PC-3 (cell line): ENCODE measurements at regions not wholly inside any gene's neighbourhood (a gene's known extent, or its start where the extent isn't known, plus 50 kb on each side); places are given as distances from the start of the nearest gene placed in this dataset.
"Not testable (repeated sequence)": the region's sequence is repeated elsewhere in the genome, so short reads cannot be mapped to it uniquely, and the experiment has no call there.

Experiments used
- ATAC-seq: fragments of 200-7000 bp; cut with Tn5 transposase; 2 replicates; pipeline ENCODE4 v1.9.1; 2020; ENCODE audit warnings: mild to moderate bottlenecking, moderate library complexity
- BruUV-seq: library from RNA; stranded (reverse); fragments of 400-500 nt; replicated peaks from 2 replicates; lab custom pipeline; 2021; lab: Mats Ljungman, UMichigan
- CTCF ChIA-PET: fragments of 300-600 bp; sonication (Branson Sonifier 250); formaldehyde crosslinking; loops from one replicate; lab custom pipeline; 2022; ENCODE audit warnings: antibody characterized with exemption; lab: Charles Lee
- POLR2A ChIA-PET: fragments of 300-600 bp; sonication (Branson Sonifier 250); formaldehyde crosslinking; loops from one replicate; lab custom pipeline; 2022; ENCODE audit warnings: antibody characterized with exemption; ENCODE audit not compliant: unreplicated experiment; lab: Charles Lee
- DNase-seq: peaks from one replicate; pipeline ENCODE4 v3.0.0-alpha.2; 2015
- H2AFZ ChIP-seq: fragments of 300-600 bp; sonication (generic); 2 replicates; pipeline ENCODE4 v1.6.0; 2016; ENCODE audit warnings: antibody characterized with exemption, low read length
- H3F3A ChIP-seq: fragments of 300-600 bp; sonication (generic); one replicate; pipeline ENCODE4 v1.6.0; 2017; ENCODE audit warnings: antibody characterized with exemption, low read length, control low read depth, mild to moderate bottlenecking; ENCODE audit not compliant: unreplicated experiment
- H3K27ac ChIP-seq: fragments of 300-600 bp; sonication (generic); 2 replicates; pipeline ENCODE4 v1.5.1; 2016; ENCODE audit warnings: mild to moderate bottlenecking, low read length
- H3K27me3 ChIP-seq: fragments of 300-600 bp; sonication (generic); 2 replicates; pipeline ENCODE4 v1.6.1; 2016; ENCODE audit warnings: low read length, mixed read lengths
- H3K36me3 ChIP-seq: fragments of 300-600 bp; sonication (generic); 2 replicates; pipeline ENCODE4 v1.6.1; 2016; ENCODE audit warnings: low read depth, mixed run types, low read length, mixed read lengths
- H3K4me1 ChIP-seq: fragments of 300-600 bp; sonication (generic); 2 replicates; pipeline ENCODE4 v1.5.1; 2016; ENCODE audit warnings: low read length; ENCODE audit not compliant: insufficient read depth
- H3K4me2 ChIP-seq: fragments of 300-600 bp; sonication (generic); 2 replicates; pipeline ENCODE4 v1.6.0; 2016; ENCODE audit warnings: low read length
- H3K4me3 ChIP-seq: fragments of 300-600 bp; sonication (generic); 2 replicates; pipeline ENCODE4 v1.5.1; 2016; ENCODE audit warnings: mild to moderate bottlenecking, low read length, mixed read lengths
- H3K79me2 ChIP-seq: fragments of 300-600 bp; sonication (generic); 2 replicates; pipeline ENCODE4 v1.6.1; 2017; ENCODE audit warnings: low read length, mixed read lengths
- H3K9ac ChIP-seq: fragments of 300-600 bp; sonication (generic); 2 replicates; pipeline ENCODE4 v1.6.0; 2016; ENCODE audit warnings: mild to moderate bottlenecking, low read length
- H3K9me2 ChIP-seq: fragments of 300-600 bp; sonication (generic); replicated peaks from 2 replicates; pipeline ENCODE4 v1.6.1; 2016; ENCODE audit warnings: mixed run types, low read length, mixed read lengths
- H3K9me3 ChIP-seq: fragments of 300-600 bp; sonication (generic); 2 replicates; pipeline ENCODE4 v1.6.1; 2016; ENCODE audit warnings: low read length, mixed read lengths
- H4K20me1 ChIP-seq: fragments of 300-600 bp; sonication (generic); 2 replicates; pipeline ENCODE4 v1.6.1; 2016; ENCODE audit warnings: low read length, mixed read lengths
- intact Hi-C: fragments of 100-400 bp; cut with micrococcal nuclease; formaldehyde crosslinking; loops from 2 replicates; pipeline ENCODE4 v1.9.0; 2023

DNA sequence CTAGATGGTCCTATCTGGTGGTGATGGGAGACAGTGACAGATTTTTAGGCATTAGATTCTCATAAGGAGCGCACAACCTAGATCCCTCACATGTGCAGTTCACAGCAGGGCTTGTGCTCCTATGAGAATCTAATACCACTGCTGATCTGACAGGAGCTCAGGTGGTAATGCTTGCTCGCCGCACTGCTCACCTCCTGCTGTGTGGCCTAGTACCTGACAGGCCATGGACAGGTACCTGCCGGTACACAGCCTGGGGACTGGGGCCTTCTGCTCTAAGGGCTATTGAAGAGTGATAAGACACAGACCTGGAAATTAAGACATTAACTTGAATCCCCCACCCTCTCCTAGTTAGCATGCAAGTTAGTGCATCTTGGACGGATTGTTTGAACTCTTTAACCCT lies 64.4 kb downstream of the KLRB1 start:
- CTCF ChIA-PET, ATAC-seq, H3K9me2 ChIP-seq, H3F3A ChIP-seq, H3K9ac ChIP-seq, H2AFZ ChIP-seq, intact Hi-C loops, DNase-seq, H3K27me3 ChIP-seq, H3K79me2 ChIP-seq, POLR2A ChIA-PET, H3K4me2 ChIP-seq, H3K4me1 ChIP-seq, H3K9me3 ChIP-seq, H3K4me3 ChIP-seq, BruUV-seq, H3K36me3 ChIP-seq, H4K20me1 ChIP-seq, H3K27ac ChIP-seq: not testable (repeated sequence)

DNA sequence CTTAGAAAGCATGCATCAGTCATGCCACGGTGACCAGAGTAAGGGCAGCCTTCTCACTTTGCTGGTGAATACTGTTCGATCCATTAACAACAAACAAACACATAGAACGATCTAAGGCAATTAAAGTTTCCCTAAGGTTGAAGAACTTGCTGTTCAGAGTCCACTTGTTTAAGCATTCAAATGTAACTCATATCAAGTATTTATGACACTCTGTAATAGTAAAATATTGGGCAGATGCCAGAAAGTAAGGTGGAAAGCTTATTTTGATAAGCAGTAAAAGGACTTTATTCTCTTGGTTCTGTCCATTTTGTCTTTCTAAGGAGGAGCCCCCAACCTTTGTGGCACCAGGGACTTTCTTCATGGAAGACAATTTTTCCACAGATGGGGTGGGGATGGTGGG lies 64.9 kb downstream of the KLRB1 start:
- H2AFZ ChIP-seq, H3F3A ChIP-seq, H4K20me1 ChIP-seq, POLR2A ChIA-PET, H3K9me2 ChIP-seq, H3K79me2 ChIP-seq, intact Hi-C loops, H3K27ac ChIP-seq, H3K4me2 ChIP-seq, CTCF ChIA-PET, H3K9ac ChIP-seq, H3K4me3 ChIP-seq, BruUV-seq, H3K9me3 ChIP-seq, H3K27me3 ChIP-seq, DNase-seq, H3K36me3 ChIP-seq, ATAC-seq, H3K4me1 ChIP-seq: not testable (repeated sequence)

DNA sequence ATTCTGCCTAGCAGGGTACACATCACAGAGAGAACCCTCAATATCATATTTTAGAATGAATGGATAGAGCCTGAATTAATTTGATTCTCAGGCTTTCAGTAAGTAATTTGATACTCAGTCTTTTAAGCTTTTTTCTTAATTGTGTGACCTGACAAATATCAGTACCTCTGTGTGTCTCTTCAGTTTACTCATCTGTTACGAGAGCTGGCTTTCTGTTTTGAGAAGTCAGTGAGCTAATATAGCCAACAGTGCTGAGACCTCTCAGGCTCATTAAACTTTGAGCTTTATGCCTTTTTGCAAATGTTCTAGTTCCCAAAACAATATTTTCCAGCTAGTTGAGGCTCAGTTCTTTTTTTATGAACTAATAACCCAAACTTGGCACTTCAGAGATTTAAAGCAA lies 91.8 kb downstream of the KLRB1 start:
- H3K79me2 ChIP-seq, H2AFZ ChIP-seq, intact Hi-C loops, H3K4me3 ChIP-seq, H3K4me1 ChIP-seq, BruUV-seq, H4K20me1 ChIP-seq, H3K9ac ChIP-seq, H3K27me3 ChIP-seq, H3K36me3 ChIP-seq, ATAC-seq, H3F3A ChIP-seq, H3K9me3 ChIP-seq, H3K27ac ChIP-seq, H3K4me2 ChIP-seq, POLR2A ChIA-PET, CTCF ChIA-PET, DNase-seq, H3K9me2 ChIP-seq: not testable (repeated sequence)

DNA sequence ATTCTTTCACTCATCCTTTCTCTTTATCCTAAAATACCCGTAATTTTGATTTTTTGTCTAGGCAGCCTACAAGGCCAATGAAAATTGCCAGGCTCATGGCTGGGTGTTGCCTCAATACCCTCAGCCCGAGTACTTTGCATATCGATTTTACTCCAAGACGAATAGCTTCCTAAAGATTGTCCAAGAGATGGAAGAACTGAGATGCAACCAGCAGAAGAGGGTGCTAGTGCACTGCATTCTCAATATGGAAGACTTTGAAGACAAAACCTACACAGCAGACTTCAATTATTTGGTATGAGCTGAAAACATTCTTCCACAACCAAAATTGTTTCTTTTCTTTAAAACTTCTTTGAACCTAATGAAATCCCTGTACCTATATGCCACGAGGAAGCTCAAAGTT lies 95.0 kb downstream of the KLRB1 start:
- ATAC-seq (peak; percentile 65), DNase-seq (peak; percentile 1)
- H3K4me2 ChIP-seq, intact Hi-C loops, H4K20me1 ChIP-seq, BruUV-seq, H3K4me3 ChIP-seq, H3K27me3 ChIP-seq, H2AFZ ChIP-seq, CTCF ChIA-PET, H3K9me3 ChIP-seq, H3K9me2 ChIP-seq, POLR2A ChIA-PET, H3K79me2 ChIP-seq, H3K4me1 ChIP-seq, H3K36me3 ChIP-seq, H3K27ac ChIP-seq, H3K9ac ChIP-seq, H3F3A ChIP-seq: not testable (repeated sequence)

DNA sequence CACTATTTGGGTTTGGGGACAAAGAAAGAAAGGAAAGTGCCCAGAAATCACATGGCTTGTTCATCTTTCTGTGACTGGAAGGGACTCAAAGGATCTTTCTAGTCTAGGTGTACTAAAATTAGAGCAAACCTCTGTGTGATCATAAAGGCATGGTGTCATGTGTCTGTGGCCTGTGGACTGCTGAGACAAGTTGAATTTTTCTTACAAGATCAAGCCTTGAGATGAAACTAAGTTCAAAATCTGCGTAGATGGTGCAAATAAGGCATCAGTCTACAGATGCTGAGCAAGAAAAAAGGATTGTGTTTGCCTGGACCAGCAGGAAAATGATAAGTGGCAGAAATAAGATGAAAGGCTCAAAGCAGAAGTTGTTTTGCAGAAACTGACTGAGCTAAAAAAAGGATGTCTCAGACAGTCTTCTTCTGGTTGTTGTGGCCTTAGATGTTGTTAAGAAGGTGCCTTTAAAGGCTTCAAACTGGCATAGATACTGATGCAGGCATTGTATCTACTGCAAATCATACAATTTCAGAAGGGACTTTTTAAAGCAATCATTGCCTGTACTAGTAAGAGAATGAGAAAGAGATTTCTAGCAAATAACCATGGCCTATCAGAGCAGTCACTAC lies 97.2 kb downstream of the KLRB1 start:
- POLR2A ChIA-PET, H3K9me3 ChIP-seq, H3K4me3 ChIP-seq, H3F3A ChIP-seq, H3K27me3 ChIP-seq, intact Hi-C loops, H3K4me1 ChIP-seq, H3K27ac ChIP-seq, ATAC-seq, H2AFZ ChIP-seq, H3K9ac ChIP-seq, H3K9me2 ChIP-seq, H4K20me1 ChIP-seq, CTCF ChIA-PET, H3K79me2 ChIP-seq, DNase-seq, H3K4me2 ChIP-seq, BruUV-seq, H3K36me3 ChIP-seq: not testable (repeated sequence)
